ENCODE measurements at regions not wholly inside any gene's neighbourhood (a gene's known extent, or its start where the extent isn't known, plus 50 kb on each side); places are given as distances from the start of the nearest gene placed in this dataset.

DNA sequence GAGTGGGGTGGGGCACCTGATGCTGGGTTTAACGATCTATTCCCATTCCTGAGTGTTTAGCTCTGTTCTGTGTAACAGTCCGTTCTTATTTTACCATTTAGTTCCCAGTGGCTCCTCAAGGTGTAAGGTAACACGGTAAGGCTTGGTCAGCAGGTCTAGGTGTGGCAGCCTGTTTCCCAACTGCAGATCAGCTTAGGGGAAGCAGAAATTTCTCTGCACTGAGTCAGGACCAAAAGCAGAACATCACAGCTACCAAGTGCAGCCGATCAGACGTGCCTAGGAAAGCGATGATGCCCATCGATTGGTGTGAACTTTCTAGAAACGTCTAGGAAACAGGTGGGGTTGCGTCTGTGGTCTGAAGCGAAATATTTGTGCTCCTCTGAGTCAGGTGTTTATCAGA is 240.1 kb downstream of the STIM2 start:
- no peak for TF ChIP-seq POLR2A (IDR thresholded peaks at IDR 0.05)
- TF ChIP-seq, protein P1, sequence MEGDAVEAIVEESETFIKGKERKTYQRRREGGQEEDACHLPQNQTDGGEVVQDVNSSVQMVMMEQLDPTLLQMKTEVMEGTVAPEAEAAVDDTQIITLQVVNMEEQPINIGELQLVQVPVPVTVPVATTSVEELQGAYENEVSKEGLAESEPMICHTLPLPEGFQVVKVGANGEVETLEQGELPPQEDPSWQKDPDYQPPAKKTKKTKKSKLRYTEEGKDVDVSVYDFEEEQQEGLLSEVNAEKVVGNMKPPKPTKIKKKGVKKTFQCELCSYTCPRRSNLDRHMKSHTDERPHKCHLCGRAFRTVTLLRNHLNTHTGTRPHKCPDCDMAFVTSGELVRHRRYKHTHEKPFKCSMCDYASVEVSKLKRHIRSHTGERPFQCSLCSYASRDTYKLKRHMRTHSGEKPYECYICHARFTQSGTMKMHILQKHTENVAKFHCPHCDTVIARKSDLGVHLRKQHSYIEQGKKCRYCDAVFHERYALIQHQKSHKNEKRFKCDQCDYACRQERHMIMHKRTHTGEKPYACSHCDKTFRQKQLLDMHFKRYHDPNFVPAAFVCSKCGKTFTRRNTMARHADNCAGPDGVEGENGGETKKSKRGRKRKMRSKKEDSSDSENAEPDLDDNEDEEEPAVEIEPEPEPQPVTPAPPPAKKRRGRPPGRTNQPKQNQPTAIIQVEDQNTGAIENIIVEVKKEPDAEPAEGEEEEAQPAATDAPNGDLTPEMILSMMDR (IDR thresholded peaks at IDR 0.05) = no peak

Data from lower leg skin (tissue), 3 donors.